SK-N-DZ (cell line): ENCODE measurements at regions not wholly inside any gene's neighbourhood (a gene's known extent, or its start where the extent isn't known, plus 50 kb on each side); places are given as distances from the start of the nearest gene placed in this dataset.
A peak's percentile ranks its signal among the peaks of the same experiment; 100 is the strongest.

Source experiments
- DNase-seq: peaks from one replicate; pipeline ENCODE4 v3.0.0-alpha.2; 2015; ENCODE audit warnings: low spot score

- DNase-seq: no peak
These were observed 218.4 kb upstream of the TMEM161B start for GRCh38 chr5:88487066-88487465.

- no peak for DNase-seq
These were observed 217.8 kb upstream of the TMEM161B start for GRCh38 chr5:88486431-88486830.

DNA sequence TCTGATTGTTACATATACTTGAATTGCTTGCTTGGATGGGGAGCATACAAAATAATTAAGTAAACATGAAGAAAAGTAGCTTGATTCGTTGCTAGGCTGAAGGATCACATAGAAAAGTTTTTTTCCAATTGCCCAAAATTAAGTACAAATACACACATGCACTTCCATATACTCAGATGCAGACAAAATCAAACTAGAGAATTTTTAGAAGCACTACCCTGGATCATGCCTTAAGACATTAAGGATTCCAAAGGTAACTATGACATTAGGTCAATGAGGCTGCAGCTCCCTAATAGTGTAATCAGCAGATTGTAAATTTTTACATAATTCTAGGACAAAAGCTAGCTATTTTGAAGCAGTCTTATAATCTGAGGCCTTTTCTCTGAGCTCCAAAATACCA is 216.9 kb upstream of the TMEM161B start:
- DNase-seq: no peak

GRCh38 chr5:88483964-88484672 is 215.5 kb upstream of the TMEM161B start:
- no peak for DNase-seq

DNA sequence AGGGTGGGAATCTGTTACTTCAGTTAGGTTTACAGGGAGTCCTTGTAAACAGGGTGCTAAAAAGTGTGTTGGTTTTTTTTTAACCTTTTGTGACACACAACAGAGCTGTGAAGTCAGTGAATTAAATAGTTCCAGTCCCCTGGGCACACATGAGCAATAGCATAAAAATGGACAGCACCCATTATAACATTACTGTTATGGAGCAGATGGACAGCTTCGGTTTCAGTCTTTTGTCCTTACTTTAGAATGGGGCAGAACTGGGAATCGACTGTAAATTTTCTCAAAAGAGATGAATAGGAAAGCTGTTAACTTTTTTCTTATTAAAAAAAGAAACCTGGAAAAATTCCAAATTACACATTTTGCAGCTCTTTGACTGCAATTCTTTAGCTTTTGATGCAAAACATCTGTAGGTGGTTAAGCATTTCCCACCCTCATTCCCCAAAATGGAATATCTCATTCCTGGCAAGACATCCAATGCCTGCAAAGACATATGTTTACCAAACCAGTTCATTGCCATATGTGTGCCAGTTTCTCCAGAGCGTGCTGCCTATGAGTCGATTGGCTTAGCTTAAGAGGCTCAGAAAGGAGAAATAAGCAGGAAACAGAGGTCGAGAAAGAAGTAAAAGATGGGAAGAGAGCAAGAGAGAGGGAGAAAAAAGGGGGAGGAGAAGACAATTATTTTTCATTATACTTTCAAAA is 212.3 kb upstream of the TMEM161B start:
- no peak for DNase-seq

DNA sequence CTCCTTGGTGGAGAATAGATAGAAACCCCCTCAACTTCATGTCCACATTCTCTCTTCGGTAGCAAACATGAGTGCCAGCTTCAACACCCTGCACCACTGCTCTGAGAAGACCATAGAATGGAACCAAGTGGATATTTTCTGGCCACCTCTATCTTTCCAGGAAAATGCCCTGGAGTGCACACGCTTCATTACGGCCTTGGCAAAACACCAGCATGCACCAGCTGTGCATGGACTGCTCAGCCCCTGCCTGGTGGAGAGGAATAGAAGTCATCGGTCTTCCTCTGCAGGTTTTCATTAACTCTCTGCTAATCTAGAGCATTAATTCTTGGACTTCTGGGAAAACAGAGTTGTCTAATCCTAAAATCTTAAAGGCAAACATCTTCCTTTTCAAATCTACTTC is 211.6 kb upstream of the TMEM161B start:
- DNase-seq: no peak

DNA sequence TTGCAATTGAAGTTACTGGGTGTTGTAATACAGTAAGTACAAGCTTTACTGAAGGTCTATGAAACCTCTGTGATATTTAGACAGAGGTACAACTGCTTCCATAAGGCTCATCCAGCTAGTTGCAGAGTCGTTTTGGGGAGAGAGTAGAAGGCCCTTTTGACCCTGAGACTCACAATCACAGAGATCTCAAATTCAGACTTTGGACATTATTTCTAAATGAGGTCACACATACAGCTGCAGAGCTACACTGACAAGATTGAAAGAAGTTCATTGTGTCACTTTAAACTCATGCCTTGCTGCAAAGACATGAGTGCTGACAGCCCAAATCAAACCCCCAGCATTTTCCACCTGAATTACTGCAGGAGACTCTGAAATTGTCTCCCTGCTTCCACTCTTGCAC is 205.9 kb upstream of the TMEM161B start:
- no peak for DNase-seq

- no peak for DNase-seq
These were observed 202.1 kb upstream of the TMEM161B start for GRCh38 chr5:88470745-88471144.

- DNase-seq: no peak
These were observed 191.3 kb upstream of the TMEM161B start for GRCh38 chr5:88459971-88460370.

DNA sequence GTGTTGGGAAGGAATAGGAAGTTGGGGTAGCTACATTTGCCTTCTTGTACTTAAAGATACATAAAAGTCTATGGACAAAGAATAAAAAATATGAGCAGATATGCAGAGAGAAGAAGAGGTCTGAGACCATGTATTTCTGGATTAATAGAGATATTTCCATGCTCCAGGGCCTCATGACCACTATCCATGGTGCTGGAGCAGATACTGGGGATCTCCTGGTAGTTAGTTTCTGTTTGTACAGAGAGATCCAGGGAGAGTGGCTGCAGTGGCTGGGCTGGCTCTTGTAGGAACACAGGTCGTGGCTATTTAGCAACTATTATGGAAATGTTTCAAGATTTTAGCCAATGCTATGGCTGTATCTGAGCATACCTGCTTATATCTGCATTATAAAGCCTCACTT is 184.2 kb upstream of the TMEM161B start:
- DNase-seq: no peak

- no peak for DNase-seq
These were observed 181.6 kb upstream of the TMEM161B start for GRCh38 chr5:88450239-88450638.

DNA sequence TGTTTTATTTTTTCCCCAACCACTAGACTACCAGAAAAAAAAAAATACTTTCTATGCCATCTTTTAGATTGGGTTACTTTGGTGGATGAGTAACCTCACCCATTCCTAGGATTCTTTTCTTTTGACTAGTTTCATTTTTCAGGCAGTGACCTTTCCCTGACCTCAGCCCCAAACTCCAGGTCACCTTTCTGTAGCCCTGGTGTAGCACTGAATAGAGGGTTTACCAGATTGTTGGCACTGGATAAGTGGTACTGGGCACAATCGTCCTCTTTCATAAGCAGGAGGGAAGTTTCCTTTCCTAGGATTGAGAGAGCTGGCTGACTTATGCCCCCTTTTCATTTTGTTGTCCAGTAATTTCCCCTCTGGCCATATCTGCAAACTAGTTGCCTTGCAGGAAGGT is 169.4 kb upstream of the TMEM161B start:
- no peak for DNase-seq

- DNase-seq: no peak
These were observed 167.6 kb upstream of the TMEM161B start for GRCh38 chr5:88436290-88436689.

DNA sequence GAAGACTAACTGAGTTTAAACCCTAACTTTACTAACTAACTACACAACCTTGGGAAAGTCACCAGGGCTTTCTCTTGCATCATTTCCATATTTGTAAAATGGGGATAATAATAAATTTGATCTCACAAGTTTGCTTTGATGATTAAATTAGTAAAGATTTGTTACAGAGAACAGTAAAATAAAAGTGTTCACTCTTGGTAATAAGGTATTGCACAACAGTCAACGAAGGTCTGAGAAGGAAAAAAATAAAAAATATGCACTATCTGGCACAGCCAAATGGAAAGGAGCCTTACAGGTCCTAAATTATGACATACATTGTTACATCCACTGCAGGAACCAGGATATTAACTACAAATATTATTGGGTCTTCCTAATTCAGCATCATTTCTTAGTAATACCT is 160.0 kb upstream of the TMEM161B start:
- DNase-seq: no peak

DNA sequence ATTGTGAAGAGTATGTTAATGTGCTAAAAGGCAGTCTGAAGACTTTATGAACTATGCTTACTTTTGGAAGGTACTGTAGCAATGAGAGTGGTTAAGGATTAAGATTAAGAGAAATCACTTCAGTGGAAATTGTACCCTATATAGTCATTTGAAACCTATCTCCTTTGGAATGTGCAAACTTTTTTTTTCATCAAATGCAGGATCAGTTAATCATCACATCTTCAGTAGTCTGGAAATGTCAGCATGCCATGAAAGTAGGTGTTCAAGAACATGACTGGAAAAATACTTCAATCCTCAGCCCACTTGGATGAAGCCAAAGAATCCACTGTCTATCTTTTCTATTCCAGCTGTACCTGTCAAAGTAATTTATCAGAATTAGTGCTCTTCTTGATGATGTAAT is 157.8 kb upstream of the TMEM161B start:
- no peak for DNase-seq

DNA sequence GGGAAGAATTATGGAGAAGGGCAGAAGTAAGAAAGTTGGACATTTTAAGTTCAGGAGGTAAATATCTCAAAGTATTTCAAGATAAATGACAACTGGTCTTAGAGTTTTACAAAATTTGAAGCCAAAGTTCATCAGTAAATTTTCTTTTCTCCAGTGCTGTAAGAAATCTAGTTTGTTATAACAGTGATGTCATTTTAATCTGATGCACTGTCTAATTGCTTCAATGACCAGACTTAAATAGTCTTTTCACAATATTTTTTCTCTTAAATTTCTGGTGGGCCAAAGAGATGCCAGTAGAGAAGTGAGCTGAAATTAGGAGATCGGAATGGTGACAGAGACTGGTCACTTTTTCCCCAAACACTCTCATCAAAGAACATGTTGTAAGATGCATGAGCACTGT is 156.5 kb upstream of the TMEM161B start:
- no peak for DNase-seq

DNA sequence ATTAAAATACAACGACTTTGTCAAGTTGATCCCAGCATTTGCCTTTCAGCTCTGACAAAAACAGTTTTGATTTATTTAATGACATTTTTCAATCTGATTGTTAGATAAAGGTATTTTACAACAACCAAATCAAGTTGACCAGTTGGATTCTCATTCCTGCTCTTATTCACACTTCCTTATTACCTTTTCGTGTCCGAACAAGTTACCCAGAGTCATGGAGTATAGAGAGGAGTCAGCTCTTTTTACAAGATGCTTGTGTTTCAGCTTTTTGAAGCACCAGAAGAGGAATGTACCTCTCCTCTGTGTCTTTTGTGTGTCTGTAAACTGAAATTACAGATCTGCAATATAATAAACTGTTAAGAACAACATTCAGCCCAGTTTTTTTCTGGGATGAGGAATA is 151.3 kb upstream of the TMEM161B start:
- DNase-seq: no peak

- no peak for DNase-seq
These were observed 138.7 kb upstream of the TMEM161B start for GRCh38 chr5:88407341-88407740.

GRCh38 chr5:88405783-88406182 is 137.1 kb upstream of the TMEM161B start:
- DNase-seq: no peak

- no peak for DNase-seq
These were observed 135.8 kb upstream of the TMEM161B start for GRCh38 chr5:88404405-88404804.

GRCh38 chr5:88401686-88402085 is 133.0 kb upstream of the TMEM161B start:
- DNase-seq: no peak

DNA sequence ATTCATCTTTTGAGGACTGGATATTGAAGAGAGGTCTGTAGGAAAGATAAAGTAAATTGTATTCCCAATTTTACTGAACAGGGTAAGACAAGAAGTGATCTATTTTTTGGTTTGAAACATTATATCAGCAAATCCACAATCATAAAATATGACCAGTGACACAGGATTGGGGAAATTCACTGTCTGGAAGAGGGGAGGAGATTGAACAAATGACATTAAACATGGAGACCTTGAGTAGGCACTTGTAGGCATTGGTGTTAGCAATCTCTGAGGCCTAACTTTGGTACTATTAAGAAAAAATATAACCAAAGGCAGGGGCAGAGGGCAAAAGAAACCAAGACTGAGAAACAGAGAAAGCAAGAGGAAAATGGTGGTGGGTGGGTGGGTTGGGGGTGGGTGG is 132.6 kb upstream of the TMEM161B start:
- no peak for DNase-seq

GRCh38 chr5:88399561-88399960 is 130.9 kb upstream of the TMEM161B start:
- DNase-seq: peak; percentile 11

- no peak for DNase-seq
These were observed 129.7 kb upstream of the TMEM161B start for GRCh38 chr5:88398316-88398715.
